Body of pancreas (tissue), 4 donors: ENCODE measurements at regions not wholly inside any gene's neighbourhood (a gene's known extent, or its start where the extent isn't known, plus 50 kb on each side); places are given as distances from the start of the nearest gene placed in this dataset.

Experiments used
- POLR2A ChIP-seq, 3 donors: fragments of 450-650 bp; IDR thresholded peaks; one replicate each; pipeline ENCODE4 v1.6.1; 2016; ENCODE audit warnings: antibody characterized with exemption in 3 of 3, mild to moderate bottlenecking in 2 of 3
- TF ChIP-seq, protein P1 (sequence below), 7 experiments: fragments of 450-650 bp in 4 of 7; fragments of 200-600 bp in 3 of 7; sonication (generic) in 3 of 7; IDR thresholded peaks; one replicate each; pipeline ENCODE4 v1.5.1; 2016 to 2019; ENCODE audit warnings: antibody characterized with exemption in 7 of 7

DNA sequence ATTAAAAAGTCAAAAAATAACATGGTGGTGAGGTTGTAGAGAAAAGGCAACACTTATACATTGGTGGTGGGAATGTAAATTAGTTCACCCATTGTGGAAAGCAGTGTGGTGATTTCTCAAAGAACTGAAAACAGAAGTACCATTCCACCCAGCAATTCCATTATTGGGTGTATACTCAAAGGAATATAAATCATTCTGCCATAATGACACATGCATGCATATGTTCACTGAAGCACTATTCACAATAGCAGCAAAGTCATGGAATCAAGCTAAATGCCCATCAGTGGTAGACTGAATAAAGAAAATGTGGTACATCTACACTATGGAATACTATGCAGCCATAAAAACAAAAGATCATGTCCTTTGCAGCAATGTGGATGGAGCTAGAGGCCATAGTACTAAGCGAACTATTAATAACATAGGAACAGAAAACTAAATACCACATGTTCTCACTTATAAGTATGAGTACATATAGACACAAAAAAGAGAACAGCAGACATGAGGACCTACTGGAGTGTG lies 66.1 kb upstream of the MKLN1 start:
- TF ChIP-seq, protein P1, sequence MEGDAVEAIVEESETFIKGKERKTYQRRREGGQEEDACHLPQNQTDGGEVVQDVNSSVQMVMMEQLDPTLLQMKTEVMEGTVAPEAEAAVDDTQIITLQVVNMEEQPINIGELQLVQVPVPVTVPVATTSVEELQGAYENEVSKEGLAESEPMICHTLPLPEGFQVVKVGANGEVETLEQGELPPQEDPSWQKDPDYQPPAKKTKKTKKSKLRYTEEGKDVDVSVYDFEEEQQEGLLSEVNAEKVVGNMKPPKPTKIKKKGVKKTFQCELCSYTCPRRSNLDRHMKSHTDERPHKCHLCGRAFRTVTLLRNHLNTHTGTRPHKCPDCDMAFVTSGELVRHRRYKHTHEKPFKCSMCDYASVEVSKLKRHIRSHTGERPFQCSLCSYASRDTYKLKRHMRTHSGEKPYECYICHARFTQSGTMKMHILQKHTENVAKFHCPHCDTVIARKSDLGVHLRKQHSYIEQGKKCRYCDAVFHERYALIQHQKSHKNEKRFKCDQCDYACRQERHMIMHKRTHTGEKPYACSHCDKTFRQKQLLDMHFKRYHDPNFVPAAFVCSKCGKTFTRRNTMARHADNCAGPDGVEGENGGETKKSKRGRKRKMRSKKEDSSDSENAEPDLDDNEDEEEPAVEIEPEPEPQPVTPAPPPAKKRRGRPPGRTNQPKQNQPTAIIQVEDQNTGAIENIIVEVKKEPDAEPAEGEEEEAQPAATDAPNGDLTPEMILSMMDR (IDR thresholded peaks at IDR 0.05): no peak
- no peak for TF ChIP-seq POLR2A (IDR thresholded peaks at IDR 0.05)
